ENCODE measurements at regions not wholly inside any gene's neighbourhood (a gene's known extent, or its start where the extent isn't known, plus 50 kb on each side); places are given as distances from the start of the nearest gene placed in this dataset.
A peak's percentile ranks its signal among the peaks of the same experiment; 100 is the strongest.

- in situ Hi-C loops (cut with MboI; ENCODE audit: low pct_unique_long_range_greater_than_20kb in 2 of 9, low sequenced_read_pairs in 9 of 9, unreplicated experiment in 9 of 9) = no loop called here
- 0 to 80% (median 35%) methylated on average over 1 to 4 of the region's 5 CpGs; no CpG with 5 or more reads in 3 of the 10 experiments for WGBS, 10 experiments
- no peaks in the 10 kb centered on the region for H3K4me1 ChIP-seq (replicated peaks in 1 of 2)
- no peak overlapping the region for H3K27ac ChIP-seq
- no peak overlapping the region for H3K4me3 ChIP-seq
- ATAC-seq (replicated peaks in 6 of 8) = no peak
Observed at GRCh38 chr3:145357453-145357852, 803.5 kb downstream of the PLOD2 start.

GRCh38 chr3:145359040-145359439 lies 801.9 kb downstream of the PLOD2 start:
- Histone ChIP-seq H3K4me3 (no peak overlapping the region), H3K27ac (no peak overlapping the region), H3K4me1 (replicated peaks in 1 of 2) (no peaks in the 10 kb centered on the region)
- no peak for ATAC-seq (replicated peaks in 6 of 8)
- WGBS, 10 experiments = 0 to 29% (median 0%) methylated on average over 1 of the region's 1 CpG; no CpG with 5 or more reads in 3 of the 10 experiments
- in situ Hi-C loops (cut with MboI; ENCODE audit: low pct_unique_long_range_greater_than_20kb in 2 of 9, low sequenced_read_pairs in 9 of 9, unreplicated experiment in 9 of 9) = no loop called here

GRCh38 chr3:145368748-145369147 lies 792.2 kb downstream of the PLOD2 start:
- Histone ChIP-seq H3K4me1 (replicated peaks in 1 of 2) (no peaks in the 10 kb centered on the region), H3K4me3 (no peak overlapping the region), H3K27ac (no peak overlapping the region)
- in situ Hi-C loops (cut with MboI; ENCODE audit: low pct_unique_long_range_greater_than_20kb in 2 of 9, low sequenced_read_pairs in 9 of 9, unreplicated experiment in 9 of 9) = no loop called here
- WGBS, 10 experiments = 12 to 100% (median 88%) methylated on average over 1 to 2 of the region's 2 CpGs; no CpG with 5 or more reads in 2 of the 10 experiments
- ATAC-seq (replicated peaks in 6 of 8) = no peak

DNA sequence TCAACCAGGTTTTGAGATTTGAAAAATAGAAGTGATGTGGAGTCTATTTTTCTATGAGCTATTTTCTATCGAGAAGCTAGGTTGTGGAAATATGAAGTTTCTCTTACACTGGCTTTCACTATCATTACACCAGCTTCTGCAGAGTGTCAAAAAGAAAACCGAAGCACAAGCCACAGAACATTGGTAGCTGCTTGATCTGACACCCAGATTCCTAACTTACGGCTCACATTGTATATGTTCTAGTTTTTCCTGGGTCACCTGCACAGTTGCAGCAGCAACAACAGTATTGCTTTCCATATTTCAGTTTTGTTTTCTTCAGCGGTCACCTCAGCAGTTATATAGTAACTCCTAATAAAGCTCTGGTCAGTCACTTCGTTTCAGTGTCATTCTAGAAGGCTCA lies 790.1 kb downstream of the PLOD2 start:
- Histone ChIP-seq H3K27ac (no peak overlapping the region), H3K4me1 (replicated peaks in 1 of 2) (no peaks in the 10 kb centered on the region), H3K4me3 (no peak overlapping the region)
- no peak for ATAC-seq (replicated peaks in 6 of 8)
- in situ Hi-C loops (cut with MboI; ENCODE audit: low pct_unique_long_range_greater_than_20kb in 2 of 9, low sequenced_read_pairs in 9 of 9, unreplicated experiment in 9 of 9) = no loop called here
- WGBS, 10 experiments = 21 to 94% (median 79%) methylated on average over 1 to 5 of the region's 5 CpGs

GRCh38 chr3:145377301-145377700 lies 783.7 kb downstream of the PLOD2 start:
- Histone ChIP-seq H3K4me3 (no peak overlapping the region), H3K4me1 (replicated peaks in 1 of 2) (no peaks in the 10 kb centered on the region), H3K27ac (no peak overlapping the region)
- WGBS, 10 experiments = 0 to 100% (median 80%) methylated on average over 1 of the region's 1 CpG; no CpG with 5 or more reads in 1 of the 10 experiments
- in situ Hi-C loops (cut with MboI; ENCODE audit: low pct_unique_long_range_greater_than_20kb in 2 of 9, low sequenced_read_pairs in 9 of 9, unreplicated experiment in 9 of 9) = no loop called here
- ATAC-seq (replicated peaks in 6 of 8) = no peak

GRCh38 chr3:145383416-145383815 lies 777.6 kb downstream of the PLOD2 start:
- in situ Hi-C loops (cut with MboI; ENCODE audit: low pct_unique_long_range_greater_than_20kb in 2 of 9, low sequenced_read_pairs in 9 of 9, unreplicated experiment in 9 of 9) = no loop called here
- WGBS, 10 experiments = 18 to 100% (median 87%) methylated on average over 1 to 3 of the region's 3 CpGs; no CpG with 5 or more reads in 1 of the 10 experiments
- ATAC-seq (replicated peaks in 6 of 8) = no peak
- no peak overlapping the region for H3K27ac ChIP-seq
- no peak overlapping the region for H3K4me3 ChIP-seq
- H3K4me1 ChIP-seq (replicated peaks in 1 of 2) = no peaks in the 10 kb centered on the region

- Histone ChIP-seq H3K4me1 (replicated peaks in 1 of 2) (no peaks in the 10 kb centered on the region), H3K27ac (no peak overlapping the region), H3K4me3 (no peak overlapping the region)
- ATAC-seq (replicated peaks in 6 of 8) = no peak
- WGBS, 10 experiments = 0 to 88% (median 60%) methylated on average over 1 to 2 of the region's 2 CpGs; no CpG with 5 or more reads in 1 of the 10 experiments
- in situ Hi-C loops (cut with MboI; ENCODE audit: low pct_unique_long_range_greater_than_20kb in 2 of 9, low sequenced_read_pairs in 9 of 9, unreplicated experiment in 9 of 9) = no loop called here
Observed at GRCh38 chr3:145384307-145384706, 776.7 kb downstream of the PLOD2 start.

- no peak overlapping the region for H3K4me3 ChIP-seq
- ATAC-seq (replicated peaks in 6 of 8) = no peak
- no peak overlapping the region for H3K27ac ChIP-seq
- in situ Hi-C loops (cut with MboI; ENCODE audit: low pct_unique_long_range_greater_than_20kb in 2 of 9, low sequenced_read_pairs in 9 of 9, unreplicated experiment in 9 of 9) = no loop called here
- no peaks in the 10 kb centered on the region for H3K4me1 ChIP-seq (replicated peaks in 1 of 2)
Observed at GRCh38 chr3:145387211-145387610, 773.8 kb downstream of the PLOD2 start.

DNA sequence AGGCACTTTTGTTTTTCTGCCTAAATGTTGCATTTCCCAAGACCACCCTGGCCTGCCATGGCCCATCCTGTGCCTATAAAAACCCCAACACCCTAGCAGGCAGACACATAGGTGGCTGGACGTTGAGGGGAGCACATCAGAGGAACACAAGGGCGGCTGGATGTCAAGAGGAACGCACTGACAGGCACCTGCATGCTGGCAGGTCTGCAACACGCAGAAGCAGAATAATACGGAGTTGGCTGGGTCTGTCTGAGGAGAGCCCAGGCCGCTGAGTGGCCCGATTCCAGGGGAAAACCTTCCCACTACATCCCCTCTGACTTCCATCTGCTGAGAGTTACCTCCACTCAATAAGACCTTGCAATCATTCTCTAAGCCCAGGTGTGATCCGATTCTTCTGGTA lies 765.6 kb downstream of the PLOD2 start:
- Histone ChIP-seq H3K4me1 (replicated peaks in 1 of 2) (no peaks in the 10 kb centered on the region), H3K4me3 (no peak overlapping the region), H3K27ac (no peak overlapping the region)
- whole genome bisulfite sequencing, 10 experiments = 0 to 92% (median 49%) methylated on average over 1 to 5 of the region's 8 CpGs; no CpG with 5 or more reads in 3 of the 10 experiments
- in situ Hi-C loops (cut with MboI; ENCODE audit: low pct_unique_long_range_greater_than_20kb in 2 of 9, low sequenced_read_pairs in 9 of 9, unreplicated experiment in 9 of 9) = no loop called here
- ATAC-seq (replicated peaks in 6 of 8) = no peak

DNA sequence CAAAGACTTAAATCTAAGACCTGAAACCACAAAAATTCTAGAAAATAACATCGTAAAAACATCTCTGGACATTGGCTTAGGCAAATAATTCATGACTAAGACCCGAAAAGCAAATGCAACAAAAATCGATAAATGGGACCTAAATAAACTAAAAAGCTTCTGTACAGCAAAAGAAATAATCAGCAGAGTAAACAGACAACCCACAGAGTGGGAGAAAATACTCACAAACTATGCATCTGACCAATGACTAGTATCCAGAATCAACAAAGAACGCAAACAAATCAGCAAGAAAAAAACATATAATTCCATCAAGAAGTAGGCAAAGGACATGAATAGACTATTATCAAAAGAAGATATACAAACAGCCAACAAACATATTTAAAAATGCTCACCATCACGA lies 749.4 kb downstream of the PLOD2 start:
- ATAC-seq (replicated peaks in 6 of 8) = no peak
- Histone ChIP-seq H3K27ac (no peak overlapping the region), H3K4me3 (no peak overlapping the region), H3K4me1 (replicated peaks in 1 of 2) (no peaks in the 10 kb centered on the region)
- 6 to 80% (median 53%) methylated on average over 2 to 5 of the region's 5 CpGs for WGBS, 10 experiments
- in situ Hi-C loops (cut with MboI; ENCODE audit: low pct_unique_long_range_greater_than_20kb in 2 of 9, low sequenced_read_pairs in 9 of 9, unreplicated experiment in 9 of 9) = no loop called here

GRCh38 chr3:145417678-145418077 lies 743.3 kb downstream of the PLOD2 start:
- H3K4me1 ChIP-seq (replicated peaks in 1 of 2) = no peaks in the 10 kb centered on the region
- H3K27ac ChIP-seq = no peak overlapping the region
- ATAC-seq (replicated peaks in 6 of 8) = no peak
- WGBS, 10 experiments = 0% methylated on average over 1 of the region's 1 CpG; no CpG with 5 or more reads in 2 of the 10 experiments
- in situ Hi-C loops (cut with MboI; ENCODE audit: low pct_unique_long_range_greater_than_20kb in 2 of 9, low sequenced_read_pairs in 9 of 9, unreplicated experiment in 9 of 9) = no loop called here
- no peak overlapping the region for H3K4me3 ChIP-seq

DNA sequence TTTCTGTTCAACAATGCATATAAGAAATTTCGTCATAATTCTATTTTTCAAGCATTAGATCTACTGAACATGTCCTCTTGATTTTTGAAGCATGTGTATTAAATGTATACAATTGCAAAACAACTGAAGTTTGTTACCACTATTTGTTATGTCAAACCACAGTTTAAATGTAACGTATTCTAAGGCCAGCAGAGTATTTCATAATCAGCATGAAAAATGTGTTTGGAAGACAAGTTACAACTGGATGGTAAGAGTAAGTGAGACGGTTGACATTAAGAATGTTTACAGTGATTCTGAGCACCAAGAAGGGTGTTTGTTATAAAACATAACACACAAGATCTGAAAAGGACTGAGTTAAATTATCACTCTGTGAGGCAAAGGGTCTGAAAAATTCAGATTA lies 738.4 kb downstream of the PLOD2 start:
- WGBS, 10 experiments = 5 to 89% (median 46%) methylated on average over 1 to 3 of the region's 3 CpGs
- ATAC-seq (replicated peaks in 6 of 8) = no peak
- in situ Hi-C loops (cut with MboI; ENCODE audit: low pct_unique_long_range_greater_than_20kb in 2 of 9, low sequenced_read_pairs in 9 of 9, unreplicated experiment in 9 of 9) = no loop called here
- no peak overlapping the region for H3K4me3 ChIP-seq
- no peaks in the 10 kb centered on the region for H3K4me1 ChIP-seq (replicated peaks in 1 of 2)
- no peak overlapping the region for H3K27ac ChIP-seq

DNA sequence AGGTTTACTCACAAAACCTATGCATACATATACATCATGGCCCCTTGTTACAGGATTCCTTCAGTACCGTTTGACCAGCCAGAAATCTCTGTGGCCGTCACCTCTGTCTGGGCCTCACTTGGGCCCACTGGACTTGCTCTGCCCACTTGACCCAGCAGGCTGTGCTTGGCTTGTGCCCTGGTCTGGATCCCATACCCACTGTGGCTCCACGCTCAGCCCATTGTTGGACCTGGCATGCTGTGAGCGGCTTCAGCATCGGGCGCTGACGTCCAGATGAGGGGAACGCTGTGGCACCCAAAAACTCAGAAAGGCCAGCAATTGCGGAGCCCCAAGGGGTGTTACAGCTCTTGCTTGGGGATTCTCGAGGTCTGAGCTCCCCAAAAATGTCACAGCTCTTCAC lies 733.6 kb downstream of the PLOD2 start:
- ATAC-seq (replicated peaks in 6 of 8) = no peak
- in situ Hi-C loops (cut with MboI; ENCODE audit: low pct_unique_long_range_greater_than_20kb in 2 of 9, low sequenced_read_pairs in 9 of 9, unreplicated experiment in 9 of 9) = no loop called here
- Histone ChIP-seq H3K4me1 (replicated peaks in 1 of 2) (peaks cover 0 to 6% of the 10 kb centered on the region in 2 donors), H3K4me3 (no peak overlapping the region), H3K27ac (no peak overlapping the region)
- WGBS, 10 experiments = 42 to 89% (median 75%) methylated on average over 2 to 9 of the region's 10 CpGs; no CpG with 5 or more reads in 4 of the 10 experiments

GRCh38 chr3:145429546-145429945 lies 731.4 kb downstream of the PLOD2 start:
- in situ Hi-C loops (cut with MboI; ENCODE audit: low pct_unique_long_range_greater_than_20kb in 2 of 9, low sequenced_read_pairs in 9 of 9, unreplicated experiment in 9 of 9) = no loop called here
- 0 to 60% (median 28%) methylated on average over 1 to 2 of the region's 2 CpGs for WGBS, 10 experiments
- ATAC-seq (replicated peaks in 6 of 8) = peak in 1 of 8 experiments; percentile 39
- Histone ChIP-seq H3K4me3 (no peak overlapping the region), H3K4me1 (replicated peaks in 1 of 2) (peaks cover 0 to 6% of the 10 kb centered on the region in 2 donors), H3K27ac (no peak overlapping the region)

Data from motor neuron (in vitro differentiated cells).